ENCODE measurements at regions not wholly inside any gene's neighbourhood (a gene's known extent, or its start where the extent isn't known, plus 50 kb on each side); places are given as distances from the start of the nearest gene placed in this dataset.

- no peak overlapping the region for H3K4me3 ChIP-seq (replicated peaks in 1 of 3; ENCODE audit: insufficient read depth in 1 of 3, low read depth in 1 of 3, low read length in 3 of 3)
- DNase-seq (ENCODE audit: low read depth, low spot score) (no peak), FAIRE-seq (no peak)
- no peaks in the 10 kb centered on the region for H3K27me3 ChIP-seq (ENCODE audit: control insufficient read depth in 2 of 2, insufficient read depth in 2 of 2, low read length in 2 of 2)
- H3K79me2 ChIP-seq (ENCODE audit: control insufficient read depth, insufficient read depth, low read length), result no peaks in the 10 kb centered on the region
- no peaks in the 10 kb centered on the region for H3K4me1 ChIP-seq (ENCODE audit: control insufficient read depth, extremely low read depth, insufficient read depth, low read length)
- H2AFZ ChIP-seq (ENCODE audit: low read depth, low read length), result no peak overlapping the region
- H3K9me1 ChIP-seq (replicated peaks; ENCODE audit: control insufficient read depth, extremely low read depth, insufficient read depth, low read length), result no peaks in the 10 kb centered on the region
- dilution Hi-C loops (cut with MboI; ENCODE audit: extremely low pct_ligation_motif_present, low sequenced_read_pairs) (no loop called here), intact Hi-C loops (cut with micrococcal nuclease) (no loop called here)
- no peak for TF ChIP-seq EZH2 (IDR thresholded peaks at IDR 0.05; ENCODE audit: borderline replicate concordance, low read depth, low read length, severe bottlenecking)
- TF ChIP-seq FOS (IDR thresholded peaks at IDR 0.05; ENCODE audit: borderline replicate concordance, insufficient read depth, low read length), result no peak
- TF ChIP-seq JUN (IDR thresholded peaks at IDR 0.05; ENCODE audit: borderline replicate concordance, insufficient read depth, insufficient read length, low read depth), result no peak
- TF ChIP-seq, protein P1, sequence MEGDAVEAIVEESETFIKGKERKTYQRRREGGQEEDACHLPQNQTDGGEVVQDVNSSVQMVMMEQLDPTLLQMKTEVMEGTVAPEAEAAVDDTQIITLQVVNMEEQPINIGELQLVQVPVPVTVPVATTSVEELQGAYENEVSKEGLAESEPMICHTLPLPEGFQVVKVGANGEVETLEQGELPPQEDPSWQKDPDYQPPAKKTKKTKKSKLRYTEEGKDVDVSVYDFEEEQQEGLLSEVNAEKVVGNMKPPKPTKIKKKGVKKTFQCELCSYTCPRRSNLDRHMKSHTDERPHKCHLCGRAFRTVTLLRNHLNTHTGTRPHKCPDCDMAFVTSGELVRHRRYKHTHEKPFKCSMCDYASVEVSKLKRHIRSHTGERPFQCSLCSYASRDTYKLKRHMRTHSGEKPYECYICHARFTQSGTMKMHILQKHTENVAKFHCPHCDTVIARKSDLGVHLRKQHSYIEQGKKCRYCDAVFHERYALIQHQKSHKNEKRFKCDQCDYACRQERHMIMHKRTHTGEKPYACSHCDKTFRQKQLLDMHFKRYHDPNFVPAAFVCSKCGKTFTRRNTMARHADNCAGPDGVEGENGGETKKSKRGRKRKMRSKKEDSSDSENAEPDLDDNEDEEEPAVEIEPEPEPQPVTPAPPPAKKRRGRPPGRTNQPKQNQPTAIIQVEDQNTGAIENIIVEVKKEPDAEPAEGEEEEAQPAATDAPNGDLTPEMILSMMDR (IDR thresholded peaks at IDR 0.05; ENCODE audit: extremely low read depth in 1 of 2, insufficient read depth in 1 of 2, low read depth in 1 of 2, low read length in 2 of 2), result no peak
- no peak for TF ChIP-seq GATA2 (IDR thresholded peaks at IDR 0.05; ENCODE audit: insufficient read depth, insufficient read length, low read depth, low read length)
- no peak for TF ChIP-seq MYC (IDR thresholded peaks at IDR 0.05; ENCODE audit: low read depth, low read length)
- TF ChIP-seq POLR2A (IDR thresholded peaks at IDR 0.05; ENCODE audit: low read depth, low read length), result no peak
- TF ChIP-seq, protein P2, sequence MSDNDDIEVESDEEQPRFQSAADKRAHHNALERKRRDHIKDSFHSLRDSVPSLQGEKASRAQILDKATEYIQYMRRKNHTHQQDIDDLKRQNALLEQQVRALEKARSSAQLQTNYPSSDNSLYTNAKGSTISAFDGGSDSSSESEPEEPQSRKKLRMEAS (IDR thresholded peaks at IDR 0.05; ENCODE audit: insufficient read depth, insufficient read length), result no peak
- TF ChIP-seq POLR2AphosphoS5 (IDR thresholded peaks at IDR 0.05; ENCODE audit: insufficient read depth, low read depth, low read length), result no peak
- no peaks in the 10 kb centered on the region for H4K20me1 ChIP-seq (replicated peaks; ENCODE audit: control insufficient read depth, extremely low read depth, insufficient read depth, low read length)
- H3K36me3 ChIP-seq (ENCODE audit: control insufficient read depth in 2 of 2, extremely low read depth in 1 of 2, insufficient read depth in 2 of 2, low read length in 2 of 2), result no peaks in the 10 kb centered on the region
- H3K27ac ChIP-seq (ENCODE audit: insufficient read depth, low read depth, low read length), result no peak overlapping the region
- no peak overlapping the region for H3K4me2 ChIP-seq (ENCODE audit: insufficient read depth, low read length)
- no peak overlapping the region for H3K9ac ChIP-seq (replicated peaks; ENCODE audit: extremely low read depth, insufficient read depth, low read length)
- H3K9me3 ChIP-seq (replicated peaks; ENCODE audit: control insufficient read depth, insufficient read depth, low read length), result no peaks in the 10 kb centered on the region
- POLR2A ChIA-PET, result no interaction called here
- no TSS peak for BruUV-seq (replicated peaks)
- CTCF ChIA-PET, result interaction anchor here (1.2 kb wide), 1 partner anchor 17 kb away, joined by 3 read pairs; no protein-coding TSS in a partner anchor
Observed at GRCh38 chr13:36559375-36559774, 114.4 kb upstream of the SERTM1 start.
